ENCODE measurements at regions not wholly inside any gene's neighbourhood (a gene's known extent, or its start where the extent isn't known, plus 50 kb on each side); places are given as distances from the start of the nearest gene placed in this dataset.

DNA sequence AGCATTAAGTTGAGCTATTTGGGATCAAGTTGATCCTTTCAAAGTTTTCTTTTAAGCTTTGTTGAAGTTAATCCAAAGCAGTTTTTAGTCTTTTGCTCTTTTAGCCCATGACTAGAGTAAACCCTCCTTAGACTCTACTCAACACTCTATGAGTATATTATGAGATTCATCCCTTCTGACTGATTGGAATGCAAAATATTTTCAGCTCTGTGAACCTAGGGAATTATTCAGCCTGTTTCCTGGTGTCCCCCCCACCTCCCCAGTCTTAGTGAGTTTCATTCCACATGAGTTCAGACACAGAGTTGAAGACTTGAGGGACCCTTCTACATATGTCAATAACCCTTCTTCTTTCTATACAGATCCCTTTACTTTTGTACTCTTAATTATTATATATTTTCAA is 413.7 kb downstream of the RFPL4B start:
- TF ChIP-seq EZH2 (IDR thresholded peaks at IDR 0.05) (no peak), POLR2AphosphoS5 (IDR thresholded peaks at IDR 0.05; ENCODE audit: borderline replicate concordance, low read depth, low read length) (no peak), FOXP2 (optimal IDR thresholded peaks at IDR 0.05; ENCODE audit: control extremely low read depth, extremely low read length, insufficient read depth) (no peak)

Measured in SK-N-MC (cell line).